ENCODE measurements at regions not wholly inside any gene's neighbourhood (a gene's known extent, or its start where the extent isn't known, plus 50 kb on each side); places are given as distances from the start of the nearest gene placed in this dataset.

DNA sequence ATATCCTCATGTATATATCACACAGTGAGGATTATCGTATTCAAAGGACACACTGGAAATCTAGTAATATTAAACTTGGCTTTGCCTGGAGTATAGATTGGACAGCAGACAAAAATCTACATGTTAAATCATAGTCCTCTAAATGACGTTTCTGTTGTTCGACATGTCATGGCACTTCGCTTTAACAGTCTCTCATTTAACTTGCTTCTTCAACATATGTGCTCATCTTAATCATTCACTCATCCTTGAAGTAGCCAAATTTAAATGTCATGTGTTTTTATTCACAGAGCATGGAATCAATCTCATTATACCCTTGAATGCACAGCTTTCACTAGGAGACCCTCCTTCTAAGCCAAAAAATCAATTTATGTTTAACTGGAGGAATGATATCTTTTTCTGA, 417.0 kb upstream of the CNTN6 start:
- TF ChIP-seq, protein P1, sequence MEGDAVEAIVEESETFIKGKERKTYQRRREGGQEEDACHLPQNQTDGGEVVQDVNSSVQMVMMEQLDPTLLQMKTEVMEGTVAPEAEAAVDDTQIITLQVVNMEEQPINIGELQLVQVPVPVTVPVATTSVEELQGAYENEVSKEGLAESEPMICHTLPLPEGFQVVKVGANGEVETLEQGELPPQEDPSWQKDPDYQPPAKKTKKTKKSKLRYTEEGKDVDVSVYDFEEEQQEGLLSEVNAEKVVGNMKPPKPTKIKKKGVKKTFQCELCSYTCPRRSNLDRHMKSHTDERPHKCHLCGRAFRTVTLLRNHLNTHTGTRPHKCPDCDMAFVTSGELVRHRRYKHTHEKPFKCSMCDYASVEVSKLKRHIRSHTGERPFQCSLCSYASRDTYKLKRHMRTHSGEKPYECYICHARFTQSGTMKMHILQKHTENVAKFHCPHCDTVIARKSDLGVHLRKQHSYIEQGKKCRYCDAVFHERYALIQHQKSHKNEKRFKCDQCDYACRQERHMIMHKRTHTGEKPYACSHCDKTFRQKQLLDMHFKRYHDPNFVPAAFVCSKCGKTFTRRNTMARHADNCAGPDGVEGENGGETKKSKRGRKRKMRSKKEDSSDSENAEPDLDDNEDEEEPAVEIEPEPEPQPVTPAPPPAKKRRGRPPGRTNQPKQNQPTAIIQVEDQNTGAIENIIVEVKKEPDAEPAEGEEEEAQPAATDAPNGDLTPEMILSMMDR (IDR thresholded peaks at IDR 0.05; ENCODE audit: poor library complexity), result no peak
- no peak for TF ChIP-seq EZH2 (IDR thresholded peaks at IDR 0.05; ENCODE audit: borderline replicate concordance)
